H1 (cell line): ENCODE measurements at regions not wholly inside any gene's neighbourhood (a gene's known extent, or its start where the extent isn't known, plus 50 kb on each side); places are given as distances from the start of the nearest gene placed in this dataset.

Source experiments
- CTCF ChIA-PET: fragments of 300-600 bp; sonication (Branson Sonifier 250); formaldehyde crosslinking; loops from one replicate; lab custom pipeline; 2021; ENCODE audit not compliant: partially characterized antibody; lab: Charles Lee
- POLR2A ChIA-PET: fragments of 300-600 bp; sonication (Branson Sonifier 250); formaldehyde crosslinking; loops from one replicate; lab custom pipeline; 2021; ENCODE audit warnings: inconsistent platforms; ENCODE audit not compliant: partially characterized antibody; lab: Charles Lee
- DNase-seq, 2 experiments: peaks; one replicate each; pipeline versions ENCODE4 v3.0.0 to v3.0.0-alpha.2; 2010 to 2022; ENCODE audit warnings: low spot score in 2 of 2, low read depth in 1 of 2, mixed read lengths in 1 of 2
- FAIRE-seq: peaks from 2 replicates; lab custom pipeline; 2011; peaks lifted over from hg19 to GRCh38; lab: Jason Lieb, UNC
- H2AFZ ChIP-seq: 2 replicates; pipeline ENCODE4 v1.8.1; 2012; ENCODE audit warnings: low read length, inconsistent platforms
- H2AK5ac ChIP-seq: 2 replicates; pipeline ENCODE4 v1.6.1; 2013; ENCODE audit warnings: low read depth, low read length
- H2BK120ac ChIP-seq: replicated peaks from 2 replicates; pipeline ENCODE3; 2013; ENCODE audit warnings: low read depth, low read length, inconsistent platforms
- H2BK12ac ChIP-seq: 2 replicates; pipeline ENCODE4 v1.6.1; 2013; ENCODE audit warnings: low read depth, low read length
- H2BK15ac ChIP-seq: 2 replicates; pipeline ENCODE4 v1.6.1; 2013; ENCODE audit warnings: low read length
- H2BK20ac ChIP-seq: 2 replicates; pipeline ENCODE4 v1.6.1; 2013; ENCODE audit warnings: low read length
- H2BK5ac ChIP-seq: 2 replicates; pipeline ENCODE4 v1.6.1; 2013; ENCODE audit warnings: low read depth, low read length
- H3K14ac ChIP-seq: 2 replicates; pipeline ENCODE4 v1.6.1; 2013; ENCODE audit warnings: inconsistent platforms; ENCODE audit not compliant: insufficient read length
- H3K18ac ChIP-seq: 2 replicates; pipeline ENCODE4 v1.6.1; 2013; ENCODE audit warnings: low read length; ENCODE audit errors: extremely low read depth
- H3K23ac ChIP-seq: 2 replicates; pipeline ENCODE4 v1.6.1; 2013; ENCODE audit warnings: inconsistent platforms; ENCODE audit not compliant: insufficient read length
- H3K23me2 ChIP-seq: 2 replicates; pipeline ENCODE4 v1.6.1; 2013; ENCODE audit warnings: low read depth, low read length
- H3K27ac ChIP-seq: 2 replicates; pipeline ENCODE4 v1.6.1; 2011; ENCODE audit warnings: low read depth, low read length, inconsistent platforms
- H3K27me3 ChIP-seq, 4 experiments: replicated peaks in 1 of 4; 1 replicate in 1 of 4; 2 replicates in 3 of 4; pipeline versions ENCODE4 v1.6.1 to v1.8.1; 2011 to 2013; ENCODE audit warnings: low read length in 3 of 4, mild to moderate bottlenecking in 3 of 4, inconsistent platforms in 2 of 4, mixed read lengths in 2 of 4, moderate library complexity in 1 of 4; ENCODE audit not compliant: control insufficient read depth in 3 of 4, insufficient read depth in 3 of 4; ENCODE audit errors: extremely low read depth in 1 of 4
- H3K36me3 ChIP-seq, 4 experiments: 2 replicates each; pipeline versions ENCODE4 v1.6.1 to v1.8.1; 2011 to 2013; ENCODE audit warnings: mild to moderate bottlenecking in 4 of 4, low read length in 3 of 4, moderate library complexity in 2 of 4, control low read depth in 1 of 4, inconsistent platforms in 1 of 4; ENCODE audit not compliant: insufficient read depth in 4 of 4, control insufficient read depth in 2 of 4
- H3K4ac ChIP-seq: replicated peaks from 2 replicates; pipeline ENCODE3; 2013; ENCODE audit warnings: low read length, low read depth, mixed read lengths, inconsistent platforms; ENCODE audit not compliant: insufficient read length
- H3K4me1 ChIP-seq, 4 experiments: replicated peaks in 1 of 4; 1 replicate in 1 of 4; 2 replicates in 3 of 4; pipeline versions ENCODE4 v1.6.1 to v1.8.1; 2011 to 2013; ENCODE audit warnings: low read length in 3 of 4, inconsistent platforms in 2 of 4, mixed read lengths in 1 of 4; ENCODE audit not compliant: insufficient read depth in 4 of 4, control insufficient read depth in 3 of 4
- H3K4me2 ChIP-seq, 2 experiments: 2 replicates each; pipeline versions ENCODE4 v1.6.1 to v1.8.1; 2011 to 2013; ENCODE audit warnings: low read depth in 2 of 2, low read length in 2 of 2, control low read depth in 1 of 2, inconsistent platforms in 1 of 2, mild to moderate bottlenecking in 1 of 2; ENCODE audit not compliant: insufficient read depth in 1 of 2
- H3K4me3 ChIP-seq, 4 experiments: fragments of 200-600, 300-600 bp in 1 of 4; sonication (generic), shearing (Covaris generic), sonication (Bioruptor Twin) in 1 of 4; 2 replicates each; pipeline versions ENCODE4 v1.5.1 to v1.8.1; 2011 to 2016; ENCODE audit warnings: low read length in 4 of 4, low read depth in 3 of 4, control low read depth in 2 of 4, inconsistent platforms in 2 of 4, mild to moderate bottlenecking in 2 of 4, mixed read lengths in 1 of 4, moderate library complexity in 1 of 4; ENCODE audit not compliant: insufficient read depth in 2 of 4; ENCODE audit errors: extremely low read depth in 1 of 4
- H3K56ac ChIP-seq: replicated peaks from 2 replicates; pipeline ENCODE3; 2013; ENCODE audit warnings: low read depth, mild to moderate bottlenecking, mixed read lengths, low read length, inconsistent platforms; ENCODE audit not compliant: insufficient read length
- H3K79me1 ChIP-seq: 2 replicates; pipeline ENCODE4 v1.6.1; 2013; ENCODE audit warnings: low read depth, low read length, control low read depth
- H3K79me2 ChIP-seq, 2 experiments: 2 replicates each; pipeline versions ENCODE4 v1.6.1 to v1.8.1; 2012 to 2013; ENCODE audit warnings: low read length in 2 of 2, mild to moderate bottlenecking in 2 of 2, inconsistent platforms in 1 of 2; ENCODE audit not compliant: insufficient read depth in 2 of 2, control insufficient read depth in 1 of 2
- H3K9ac ChIP-seq, 4 experiments: replicated peaks in 1 of 4; 1 replicate in 1 of 4; 2 replicates in 3 of 4; pipeline versions ENCODE4 v1.6.1 to v1.8.1; 2011 to 2013; ENCODE audit warnings: low read depth in 3 of 4, low read length in 3 of 4, control low read depth in 2 of 4, mild to moderate bottlenecking in 2 of 4, moderate library complexity in 2 of 4, inconsistent platforms in 1 of 4; ENCODE audit errors: extremely low read depth in 1 of 4
- H3K9me3 ChIP-seq, 2 experiments: 2 replicates each; pipeline versions ENCODE4 v1.6.1 to v1.8.1; 2012 to 2013; ENCODE audit warnings: mild to moderate bottlenecking in 2 of 2, moderate library complexity in 2 of 2, control low read depth in 1 of 2, inconsistent platforms in 1 of 2, low read depth in 1 of 2, low read length in 1 of 2, mixed read lengths in 1 of 2; ENCODE audit not compliant: insufficient read depth in 2 of 2
- H4K20me1 ChIP-seq, 2 experiments: replicated peaks in 1 of 2; 2 replicates each; pipeline versions ENCODE3 to v1.8.1; 2011 to 2013; ENCODE audit warnings: inconsistent platforms in 2 of 2, low read length in 2 of 2, mild to moderate bottlenecking in 1 of 2; ENCODE audit not compliant: insufficient read depth in 2 of 2, control insufficient read depth in 1 of 2
- H4K5ac ChIP-seq: 2 replicates; pipeline ENCODE4 v1.6.1; 2013; ENCODE audit warnings: low read length, low read depth, mixed read lengths, inconsistent platforms; ENCODE audit not compliant: insufficient read length
- H4K8ac ChIP-seq: 2 replicates; pipeline ENCODE4 v1.8.0; 2013; ENCODE audit warnings: mild to moderate bottlenecking, moderate library complexity, low read length, inconsistent platforms; ENCODE audit not compliant: insufficient read depth; ENCODE audit errors: extremely low read depth
- H4K91ac ChIP-seq: replicated peaks from 2 replicates; pipeline ENCODE3; 2013; ENCODE audit warnings: low read length, mixed read lengths, inconsistent platforms; ENCODE audit not compliant: insufficient read length
- GTF2F1 ChIP-seq: IDR thresholded peaks from 2 replicates; pipeline ENCODE4 v1.6.1; 2012; ENCODE audit warnings: low read depth, low read length, improper control_type of control experiment, borderline replicate concordance
- WGBS, 2 experiments: shearing (Covaris generic) in 1 of 2; methylation state at CpG; one replicate each; pipeline versions ENCODE4 v1.1.6 to v1.1.7; 2013 to 2015; ENCODE audit warnings: low lambda C conversion rate in 2 of 2, mixed read lengths in 2 of 2, inconsistent platforms in 1 of 2, low coverage in 1 of 2, missing lambda C conversion rate in 1 of 2; ENCODE audit not compliant: insufficient replicate concordance in 2 of 2, insufficient coverage in 1 of 2, insufficient read length in 1 of 2; ENCODE audit errors: extremely low coverage in 1 of 2, missing lambda C conversion rate in 1 of 2; 5-methylcytosine and 5-hydroxymethylcytosine counted together

DNA sequence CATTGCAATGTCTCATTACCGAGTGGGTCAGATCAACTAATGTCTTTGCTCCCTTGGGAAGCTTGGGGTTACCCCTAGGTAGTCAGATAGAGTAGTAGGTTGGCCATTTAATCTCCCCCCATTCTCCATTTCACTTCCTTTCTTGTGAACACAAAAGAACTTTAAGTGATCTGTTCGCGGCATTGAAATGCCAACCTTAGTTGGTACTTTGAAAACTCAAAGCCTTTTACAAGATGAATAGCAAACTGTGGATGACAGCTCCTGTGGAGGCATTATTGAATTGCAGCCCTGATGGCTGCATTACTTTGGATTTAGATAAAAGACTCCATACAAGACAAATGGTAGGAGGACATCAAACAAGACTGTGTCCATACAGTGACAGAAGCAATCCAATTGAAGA is 469.1 kb downstream of the GBA3 start:
- WGBS, 2 experiments, result 58% methylated on average over 3 of the region's 3 CpGs; no CpG with 5 or more reads in 1 of the 2 experiments
- FAIRE-seq (peak; percentile 36), DNase-seq (peak in 1 of 2 experiments; percentile 38)
- no peak for TF ChIP-seq GTF2F1

More for the DNA sequence above, 469.1 kb downstream of the GBA3 start:
- Histone ChIP-seq H3K9ac (no peak overlapping the region), H2BK20ac (no peak overlapping the region), H2BK15ac (no peak overlapping the region), H3K27ac (no peak overlapping the region), H3K79me1 (no peaks in the 10 kb centered on the region), H3K4ac (no peak overlapping the region), H3K14ac (no peak overlapping the region), H4K8ac (no peak overlapping the region), H4K20me1 (no peaks in the 10 kb centered on the region), H3K23me2 (no peaks in the 10 kb centered on the region; the same call in 1 of the 2 replicates), H2BK120ac (no peak overlapping the region), H3K4me1 (peaks cover 0 to 6% (median 1%) of the 10 kb centered on the region in 4 experiments; a peak in 3 of 7 replicates), H3K79me2 (no peaks in the 10 kb centered on the region), H3K4me3 (no peak overlapping the region), H4K91ac (no peak overlapping the region), H3K27me3 (peaks cover 0 to 3% (median 0%) of the 10 kb centered on the region in 4 experiments; a peak in 1 of 7 replicates), H3K4me2 (no peak overlapping the region), H3K36me3 (no peaks in the 10 kb centered on the region), H3K23ac (no peak overlapping the region), H2AFZ (no peak overlapping the region), H3K18ac (no peak overlapping the region), H2BK5ac (no peak overlapping the region), H2BK12ac (no peak overlapping the region), H3K9me3 (no peaks in the 10 kb centered on the region), H2AK5ac (no peak overlapping the region), H4K5ac (no peak overlapping the region), H3K56ac (no peak overlapping the region)
- ChIA-PET POLR2A (no interaction called here), CTCF (interaction anchor here (0.6 to 1.2 kb wide), 4 partner anchors 10 to 831 kb away, joined by 3 to 4 read pairs (median 4); no protein-coding TSS in a partner anchor)
